SK-N-SH (cell line): ENCODE measurements at regions not wholly inside any gene's neighbourhood (a gene's known extent, or its start where the extent isn't known, plus 50 kb on each side); places are given as distances from the start of the nearest gene placed in this dataset.

Experiments used
- CTCF ChIA-PET: fragments of 300-600, 350-600 bp; formaldehyde crosslinking; extraction: SDS; loops from one replicate; lab custom pipeline; 2021; lab: Yijun Ruan, JAX
- POLR2A ChIA-PET: fragments of 350-600 bp; sonication (Branson Sonifier 250); formaldehyde crosslinking; extraction: SDS; loops from one replicate; lab custom pipeline; 2020; ENCODE audit warnings: antibody characterized with exemption, inconsistent platforms; lab: Yijun Ruan, JAX
- DNase-seq: peaks from one replicate; pipeline ENCODE4 v3.0.0; 2012
- H2AFZ ChIP-seq: fragments of 200-600 bp; sonication (generic); 2 replicates; pipeline ENCODE4 v1.8.1; 2016; ENCODE audit warnings: antibody characterized with exemption, mild to moderate bottlenecking, low read depth
- H3F3A ChIP-seq: fragments of 200-600 bp; sonication (generic); replicated peaks from 2 replicates; pipeline ENCODE3; 2016; ENCODE audit warnings: antibody characterized with exemption, mild to moderate bottlenecking; ENCODE audit not compliant: insufficient read depth
- H3K27ac ChIP-seq, 2 experiments: fragments of 200-500 bp in 1 of 2; fragments of 200-600 bp in 1 of 2; sonication (Bioruptor generic) in 1 of 2; sonication (generic), shearing (Covaris generic) in 1 of 2; 2 replicates each; pipeline versions ENCODE4 v1.5.1 to v1.6.1; 2014 to 2016; ENCODE audit warnings: low read depth in 2 of 2, inconsistent platforms in 1 of 2, low read length in 1 of 2, mild to moderate bottlenecking in 1 of 2, mixed read lengths in 1 of 2
- H3K27me3 ChIP-seq: fragments of 200-600 bp; sonication (generic), shearing (Covaris generic); 2 replicates; pipeline ENCODE4 v1.6.1; 2016; ENCODE audit warnings: mixed run types; ENCODE audit not compliant: insufficient read depth
- H3K36me3 ChIP-seq, 2 experiments: fragments of 200-500 bp in 1 of 2; fragments of 200-600 bp in 1 of 2; sonication (Bioruptor generic) in 1 of 2; sonication (generic) in 1 of 2; replicated peaks in 1 of 2; 2 replicates each; pipeline versions ENCODE3 to v1.5.1; 2014 to 2016; ENCODE audit warnings: low read length in 1 of 2, mild to moderate bottlenecking in 1 of 2; ENCODE audit not compliant: insufficient read depth in 2 of 2, control insufficient read depth in 1 of 2
- H3K4me1 ChIP-seq, 2 experiments: fragments of 200-500 bp in 1 of 2; fragments of 200-600 bp in 1 of 2; sonication (Bioruptor generic) in 1 of 2; sonication (generic), shearing (Covaris generic) in 1 of 2; 2 replicates each; pipeline versions ENCODE4 v1.5.1 to v1.6.1; 2014 to 2016; ENCODE audit warnings: low read depth in 1 of 2, low read length in 1 of 2, mixed run types in 1 of 2; ENCODE audit not compliant: insufficient read depth in 2 of 2, control insufficient read depth in 1 of 2
- H3K4me2 ChIP-seq: fragments of 200-600 bp; sonication (generic), shearing (Covaris generic); 2 replicates; pipeline ENCODE4 v1.6.1; 2017; ENCODE audit warnings: mixed run types
- H3K4me3 ChIP-seq, 2 experiments: fragments of 200-500 bp in 1 of 2; fragments of 200-600 bp in 1 of 2; sonication (Bioruptor generic) in 1 of 2; sonication (generic), shearing (Covaris generic) in 1 of 2; 2 replicates each; pipeline versions ENCODE4 v1.5.1 to v1.8.1; 2014 to 2016; ENCODE audit warnings: low read depth in 2 of 2, inconsistent platforms in 1 of 2, low read length in 1 of 2, mild to moderate bottlenecking in 1 of 2, mixed read lengths in 1 of 2, moderate library complexity in 1 of 2
- H3K79me2 ChIP-seq: fragments of 200-600 bp; sonication (generic); 2 replicates; pipeline ENCODE4 v1.8.1; 2017; ENCODE audit warnings: mild to moderate bottlenecking; ENCODE audit not compliant: insufficient read depth
- H3K9ac ChIP-seq: fragments of 200-600 bp; sonication (generic); 2 replicates; pipeline ENCODE4 v1.6.1; 2017; ENCODE audit warnings: mixed run types
- H3K9me2 ChIP-seq: fragments of 200-600 bp; sonication (generic); 2 replicates; pipeline ENCODE4 v1.6.1; 2017; ENCODE audit warnings: mixed run types
- H3K9me3 ChIP-seq: fragments of 200-600 bp; sonication (generic); 2 replicates; pipeline ENCODE4 v1.6.1; 2017; ENCODE audit warnings: mixed run types, mild to moderate bottlenecking, moderate library complexity
- H4K20me1 ChIP-seq: fragments of 200-600 bp; sonication (generic); 2 replicates; pipeline ENCODE4 v1.6.1; 2017; ENCODE audit warnings: mild to moderate bottlenecking, mixed run types; ENCODE audit not compliant: insufficient read depth
- EP300 ChIP-seq, 2 experiments: IDR thresholded peaks; 2 replicates each; pipeline versions ENCODE4 v1.4.0 to v1.6.1; 2012; ENCODE audit warnings: borderline replicate concordance in 1 of 2, low read depth in 1 of 2, low read length in 1 of 2
- EZH2phosphoT487 ChIP-seq: fragments of 200-600 bp; sonication (generic); IDR thresholded peaks from 2 replicates; pipeline ENCODE4 v1.6.1; 2017; ENCODE audit warnings: low read depth, mixed run types, mild to moderate bottlenecking, antibody characterized with exemption, moderate library complexity, borderline replicate concordance
- FOXJ3 ChIP-seq: sonication (generic); formaldehyde crosslinking; IDR thresholded peaks from 2 replicates; pipeline ENCODE4 v1.5.1; 2020; ENCODE audit warnings: mild to moderate bottlenecking, missing genetic modification reagents
- GABPA ChIP-seq: IDR thresholded peaks from 2 replicates; pipeline ENCODE4 v1.4.0; 2012; ENCODE audit warnings: low read depth, mild to moderate bottlenecking
- JUND ChIP-seq: IDR thresholded peaks from 2 replicates; pipeline ENCODE4 v1.4.0; 2012
- MEF2A ChIP-seq: IDR thresholded peaks from 2 replicates; pipeline ENCODE4 v1.4.0; 2012; ENCODE audit warnings: low read depth, borderline replicate concordance
- NFIC ChIP-seq: IDR thresholded peaks from 2 replicates; pipeline ENCODE4 v1.4.0; 2012; ENCODE audit warnings: borderline replicate concordance
- NRF1 ChIP-seq: IDR thresholded peaks from 2 replicates; pipeline ENCODE4 v1.6.1; 2012; ENCODE audit warnings: low read depth, mild to moderate bottlenecking, low read length
- RAD21 ChIP-seq: IDR thresholded peaks from 2 replicates; pipeline ENCODE4 v1.6.1; 2012; ENCODE audit warnings: mild to moderate bottlenecking, low read length
- RXRA ChIP-seq: IDR thresholded peaks from 2 replicates; pipeline ENCODE4 v1.4.0; 2012; ENCODE audit warnings: low read depth, mild to moderate bottlenecking, borderline replicate concordance
- SIN3A ChIP-seq: IDR thresholded peaks from 2 replicates; pipeline ENCODE4 v1.6.1; 2012; ENCODE audit warnings: low read depth, mild to moderate bottlenecking, low read length, moderate library complexity, borderline replicate concordance
- SMC3 ChIP-seq: IDR thresholded peaks from 2 replicates; pipeline ENCODE4 v1.6.1; 2012; ENCODE audit warnings: low read depth, low read length, improper control_type of control experiment
- TAF1 ChIP-seq: IDR thresholded peaks from 2 replicates; pipeline ENCODE4 v1.6.1; 2012; ENCODE audit warnings: low read depth, mild to moderate bottlenecking, low read length, moderate library complexity, borderline replicate concordance
- TCF12 ChIP-seq: IDR thresholded peaks from 2 replicates; pipeline ENCODE4 v1.4.0; 2012
- TEAD4 ChIP-seq: IDR thresholded peaks from 2 replicates; pipeline ENCODE4 v1.4.0; 2012; ENCODE audit warnings: mild to moderate bottlenecking, borderline replicate concordance; ENCODE audit not compliant: insufficient read depth
- YY1 ChIP-seq: IDR thresholded peaks from 2 replicates; pipeline ENCODE4 v1.4.0; 2012; ENCODE audit warnings: low read depth, mild to moderate bottlenecking
- WGBS: methylation state at CpG from one replicate; pipeline ENCODE4 v1.1.6; 2017; ENCODE audit warnings: low lambda C conversion rate; 5-methylcytosine and 5-hydroxymethylcytosine counted together
- TF ChIP-seq, protein P1 (sequence below): IDR thresholded peaks from 2 replicates; pipeline ENCODE4 v1.6.1; 2012; ENCODE audit warnings: mild to moderate bottlenecking, low read depth, low read length, moderate library complexity
- TF ChIP-seq, protein P2 (sequence below): fragments of 200-600 bp; sonication (generic); IDR thresholded peaks from 2 replicates; pipeline ENCODE4 v1.6.1; 2017; ENCODE audit warnings: antibody characterized with exemption, mild to moderate bottlenecking, moderate library complexity
- TF ChIP-seq, protein P3 (sequence below): IDR thresholded peaks from 2 replicates; pipeline ENCODE4 v1.4.0; 2012; ENCODE audit warnings: low read depth, borderline replicate concordance

DNA sequence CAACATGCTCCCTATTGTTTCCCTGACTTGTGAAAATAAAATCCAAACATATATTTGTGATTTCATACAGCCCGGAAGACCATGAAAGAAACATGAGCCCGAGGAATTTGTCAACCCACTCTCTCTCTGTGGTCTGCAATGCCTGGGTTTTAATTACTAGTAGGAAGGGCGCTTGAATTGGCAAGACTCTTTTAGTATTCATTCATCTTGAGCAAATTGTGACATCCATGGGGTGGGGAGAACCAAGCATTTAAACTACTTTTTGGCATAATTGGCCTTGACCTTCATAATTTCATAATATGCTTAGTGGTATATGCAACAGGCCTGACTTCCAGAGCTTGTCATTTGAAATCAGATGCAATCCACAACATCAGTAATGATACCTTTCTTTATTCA is 142.4 kb upstream of the BMPER start:
- POLR2A ChIA-PET: no interaction called here
- CTCF ChIA-PET: interaction anchor here (1.0 to 1.2 kb wide), 3 partner anchors 132 to 520 kb away, joined by 3 to 7 read pairs (median 3); no protein-coding TSS in a partner anchor
- TF ChIP-seq SMC3 (no peak), EZH2phosphoT487 (no peak), NFIC (no peak), JUND (no peak), RAD21 (no peak), EP300 (IDR thresholded peaks at IDR 0.05; ENCODE audit: borderline replicate concordance in 1 of 2, low read depth in 1 of 2, low read length in 1 of 2) (no peak), RXRA (no peak), TCF12 (no peak), SIN3A (no peak), TAF1 (no peak), YY1 (no peak), MEF2A (no peak), TEAD4 (no peak), FOXJ3 (no peak), GABPA (no peak), NRF1 (no peak)
- TF ChIP-seq, protein P1, sequence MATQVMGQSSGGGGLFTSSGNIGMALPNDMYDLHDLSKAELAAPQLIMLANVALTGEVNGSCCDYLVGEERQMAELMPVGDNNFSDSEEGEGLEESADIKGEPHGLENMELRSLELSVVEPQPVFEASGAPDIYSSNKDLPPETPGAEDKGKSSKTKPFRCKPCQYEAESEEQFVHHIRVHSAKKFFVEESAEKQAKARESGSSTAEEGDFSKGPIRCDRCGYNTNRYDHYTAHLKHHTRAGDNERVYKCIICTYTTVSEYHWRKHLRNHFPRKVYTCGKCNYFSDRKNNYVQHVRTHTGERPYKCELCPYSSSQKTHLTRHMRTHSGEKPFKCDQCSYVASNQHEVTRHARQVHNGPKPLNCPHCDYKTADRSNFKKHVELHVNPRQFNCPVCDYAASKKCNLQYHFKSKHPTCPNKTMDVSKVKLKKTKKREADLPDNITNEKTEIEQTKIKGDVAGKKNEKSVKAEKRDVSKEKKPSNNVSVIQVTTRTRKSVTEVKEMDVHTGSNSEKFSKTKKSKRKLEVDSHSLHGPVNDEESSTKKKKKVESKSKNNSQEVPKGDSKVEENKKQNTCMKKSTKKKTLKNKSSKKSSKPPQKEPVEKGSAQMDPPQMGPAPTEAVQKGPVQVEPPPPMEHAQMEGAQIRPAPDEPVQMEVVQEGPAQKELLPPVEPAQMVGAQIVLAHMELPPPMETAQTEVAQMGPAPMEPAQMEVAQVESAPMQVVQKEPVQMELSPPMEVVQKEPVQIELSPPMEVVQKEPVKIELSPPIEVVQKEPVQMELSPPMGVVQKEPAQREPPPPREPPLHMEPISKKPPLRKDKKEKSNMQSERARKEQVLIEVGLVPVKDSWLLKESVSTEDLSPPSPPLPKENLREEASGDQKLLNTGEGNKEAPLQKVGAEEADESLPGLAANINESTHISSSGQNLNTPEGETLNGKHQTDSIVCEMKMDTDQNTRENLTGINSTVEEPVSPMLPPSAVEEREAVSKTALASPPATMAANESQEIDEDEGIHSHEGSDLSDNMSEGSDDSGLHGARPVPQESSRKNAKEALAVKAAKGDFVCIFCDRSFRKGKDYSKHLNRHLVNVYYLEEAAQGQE: no peak
- TF ChIP-seq, protein P2, sequence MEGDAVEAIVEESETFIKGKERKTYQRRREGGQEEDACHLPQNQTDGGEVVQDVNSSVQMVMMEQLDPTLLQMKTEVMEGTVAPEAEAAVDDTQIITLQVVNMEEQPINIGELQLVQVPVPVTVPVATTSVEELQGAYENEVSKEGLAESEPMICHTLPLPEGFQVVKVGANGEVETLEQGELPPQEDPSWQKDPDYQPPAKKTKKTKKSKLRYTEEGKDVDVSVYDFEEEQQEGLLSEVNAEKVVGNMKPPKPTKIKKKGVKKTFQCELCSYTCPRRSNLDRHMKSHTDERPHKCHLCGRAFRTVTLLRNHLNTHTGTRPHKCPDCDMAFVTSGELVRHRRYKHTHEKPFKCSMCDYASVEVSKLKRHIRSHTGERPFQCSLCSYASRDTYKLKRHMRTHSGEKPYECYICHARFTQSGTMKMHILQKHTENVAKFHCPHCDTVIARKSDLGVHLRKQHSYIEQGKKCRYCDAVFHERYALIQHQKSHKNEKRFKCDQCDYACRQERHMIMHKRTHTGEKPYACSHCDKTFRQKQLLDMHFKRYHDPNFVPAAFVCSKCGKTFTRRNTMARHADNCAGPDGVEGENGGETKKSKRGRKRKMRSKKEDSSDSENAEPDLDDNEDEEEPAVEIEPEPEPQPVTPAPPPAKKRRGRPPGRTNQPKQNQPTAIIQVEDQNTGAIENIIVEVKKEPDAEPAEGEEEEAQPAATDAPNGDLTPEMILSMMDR: no peak
- TF ChIP-seq, protein P3, sequence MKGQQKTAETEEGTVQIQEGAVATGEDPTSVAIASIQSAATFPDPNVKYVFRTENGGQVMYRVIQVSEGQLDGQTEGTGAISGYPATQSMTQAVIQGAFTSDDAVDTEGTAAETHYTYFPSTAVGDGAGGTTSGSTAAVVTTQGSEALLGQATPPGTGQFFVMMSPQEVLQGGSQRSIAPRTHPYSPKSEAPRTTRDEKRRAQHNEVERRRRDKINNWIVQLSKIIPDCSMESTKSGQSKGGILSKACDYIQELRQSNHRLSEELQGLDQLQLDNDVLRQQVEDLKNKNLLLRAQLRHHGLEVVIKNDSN: no peak
- TF ChIP-seq, all 33 proteins: peak for 0

More for the DNA sequence above, 142.4 kb upstream of the BMPER start:
- no peak overlapping the region for H3K9ac ChIP-seq
- H3K36me3 ChIP-seq: no peaks in the 10 kb centered on the region
- DNase-seq: no peak
- no peak overlapping the region for H3K27ac ChIP-seq
- no peak overlapping the region for H3K4me3 ChIP-seq
- H3F3A ChIP-seq: no peaks in the 10 kb centered on the region
- no peaks in the 10 kb centered on the region for H3K9me2 ChIP-seq
- no peaks in the 10 kb centered on the region for H3K79me2 ChIP-seq
- H2AFZ ChIP-seq: no peak overlapping the region
- H3K27me3 ChIP-seq: no peaks in the 10 kb centered on the region
- H3K4me1 ChIP-seq: peaks cover 0 to 14% of the 10 kb centered on the region in 2 experiments; a peak in 1 of 4 replicates
- H4K20me1 ChIP-seq: no peaks in the 10 kb centered on the region
- no peak overlapping the region for H3K4me2 ChIP-seq
- no peaks in the 10 kb centered on the region for H3K9me3 ChIP-seq
- WGBS: 86% methylated on average over 3 of the region's 3 CpGs
